HG03469 (cell line): ENCODE measurements at regions not wholly inside any gene's neighbourhood (a gene's known extent, or its start where the extent isn't known, plus 50 kb on each side); places are given as distances from the start of the nearest gene placed in this dataset.
"Not testable (repeated sequence)": the region's sequence is repeated elsewhere in the genome, so short reads cannot be mapped to it uniquely, and the experiment has no call there.

Source experiments
- ATAC-seq: cut with Tn5 transposase; IDR thresholded peaks from one replicate; pipeline ENCODE4 v1.9.1; 2021; ENCODE audit warnings: mild to moderate bottlenecking, moderate library complexity, moderate number of reproducible peaks; ENCODE audit not compliant: unreplicated experiment

- ATAC-seq = no peak
Observed at GRCh38 chr3:160094562-160094961, 105.9 kb downstream of the IL12A start.

GRCh38 chr3:160097478-160097877, 108.8 kb downstream of the IL12A start:
- ATAC-seq = no peak

DNA sequence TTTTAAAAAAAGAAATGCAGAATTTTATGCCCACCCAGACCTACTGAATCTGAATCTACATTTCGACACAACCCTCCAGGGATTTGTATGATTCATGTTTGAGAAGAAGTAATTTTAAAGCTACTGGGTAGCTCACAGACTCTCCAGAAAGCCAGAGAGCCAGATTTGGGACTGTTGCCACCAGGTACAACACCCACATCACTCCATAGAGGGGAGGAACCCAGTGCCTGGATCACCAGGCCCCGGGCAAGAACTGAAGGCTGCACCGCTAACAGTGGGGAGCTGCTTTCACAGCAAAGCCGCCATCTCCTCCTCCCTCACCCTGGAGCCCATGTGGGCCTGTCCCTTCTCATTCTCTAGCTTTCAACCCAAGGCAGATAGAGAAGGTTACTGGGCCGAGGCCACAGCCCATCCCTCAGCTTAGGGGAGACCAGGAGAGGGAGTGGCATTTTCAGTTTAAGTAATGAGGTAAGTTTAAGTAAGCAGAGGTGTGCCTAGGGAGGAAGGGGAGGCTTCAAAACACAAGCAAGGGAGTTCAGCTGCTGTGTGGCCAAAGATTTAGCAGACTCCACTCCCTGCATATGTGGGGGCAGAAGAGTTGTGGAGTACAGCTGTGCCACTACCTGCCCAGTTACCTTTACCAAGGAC, 109.8 kb downstream of the IL12A start:
- no peak for ATAC-seq

GRCh38 chr3:160098926-160099626, 110.4 kb downstream of the IL12A start:
- ATAC-seq = no peak

DNA sequence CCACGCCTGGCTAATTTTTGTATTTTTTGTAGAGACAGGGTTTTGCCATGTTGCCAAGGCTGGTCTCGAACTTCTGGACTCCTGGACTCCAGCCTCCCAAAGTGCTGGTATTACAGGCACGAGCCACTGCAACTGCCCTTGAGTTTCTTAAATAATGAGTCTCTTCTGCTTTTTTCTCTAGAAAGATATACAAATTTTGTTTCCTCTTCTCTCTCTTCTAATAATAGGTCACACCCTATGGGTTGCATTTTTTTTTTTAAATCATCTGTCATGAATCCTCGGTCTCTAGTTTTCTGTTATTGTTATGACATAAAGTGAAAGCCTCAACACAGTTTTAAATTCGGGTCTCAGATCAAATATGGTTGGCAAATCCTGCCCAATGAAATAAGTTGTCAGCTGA, 111.2 kb downstream of the IL12A start:
- ATAC-seq = peak; percentile 64

GRCh38 chr3:160100610-160101009, 112.0 kb downstream of the IL12A start:
- ATAC-seq = no peak

GRCh38 chr3:160102001-160102400, 113.4 kb downstream of the IL12A start:
- not testable (repeated sequence) for ATAC-seq

DNA sequence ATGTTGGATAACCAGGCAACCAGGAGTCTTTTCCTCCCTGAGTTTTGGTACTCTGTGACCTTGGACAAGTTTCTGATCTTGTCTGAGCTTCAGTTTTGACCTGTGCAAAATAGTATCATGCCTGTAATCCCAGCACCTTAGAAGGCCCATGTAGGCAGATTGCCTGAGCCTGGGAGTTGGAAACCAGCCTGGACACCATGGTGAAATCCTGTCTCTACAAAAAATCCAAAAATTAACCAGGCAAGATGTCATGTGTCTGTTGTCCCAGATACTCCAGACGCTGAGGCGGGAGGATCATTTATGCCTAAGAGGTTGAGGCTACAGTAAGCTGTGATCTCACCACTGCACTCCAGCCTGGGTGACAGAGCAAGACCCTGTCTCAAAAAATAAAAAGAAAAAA, 114.8 kb downstream of the IL12A start:
- ATAC-seq = no peak

DNA sequence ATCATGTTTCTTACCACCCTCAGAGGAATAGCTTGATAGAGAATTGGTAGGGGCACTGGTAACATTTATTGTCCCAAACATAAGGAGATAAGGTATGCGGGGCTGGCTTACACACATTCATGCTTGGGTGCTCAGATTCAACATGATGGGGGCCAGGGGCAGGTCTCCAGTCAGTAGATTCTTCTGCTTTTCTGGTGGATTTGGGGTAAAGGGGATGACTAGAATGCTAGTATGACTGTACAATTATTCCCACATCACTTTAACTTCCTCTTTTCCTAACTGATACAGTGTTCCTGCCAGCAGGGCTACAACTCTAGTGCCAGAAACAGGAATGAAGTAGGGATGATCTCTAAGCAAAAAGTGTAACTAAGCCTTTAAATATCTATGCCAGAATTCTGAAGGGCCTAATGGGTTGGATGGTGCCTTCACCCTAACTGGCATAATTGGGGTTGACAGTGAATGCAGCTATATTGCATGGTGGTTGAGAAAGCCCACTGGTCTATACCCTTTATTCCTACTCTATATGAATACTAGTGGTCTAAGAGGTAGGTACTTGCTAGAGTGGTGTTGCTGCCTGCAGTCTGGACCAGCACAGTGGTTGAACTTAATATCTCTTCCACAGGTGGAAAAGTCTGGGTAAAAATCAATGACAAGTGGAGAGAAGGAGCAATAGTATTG, 117.4 kb downstream of the IL12A start:
- no peak for ATAC-seq

GRCh38 chr3:160106905-160107861, 118.0 kb upstream of the C3orf80 start:
- no peak for ATAC-seq

GRCh38 chr3:160108362-160108761, 116.9 kb upstream of the C3orf80 start:
- ATAC-seq = no peak

- ATAC-seq = no peak
Observed at GRCh38 chr3:160112481-160112880, 112.7 kb upstream of the C3orf80 start.

DNA sequence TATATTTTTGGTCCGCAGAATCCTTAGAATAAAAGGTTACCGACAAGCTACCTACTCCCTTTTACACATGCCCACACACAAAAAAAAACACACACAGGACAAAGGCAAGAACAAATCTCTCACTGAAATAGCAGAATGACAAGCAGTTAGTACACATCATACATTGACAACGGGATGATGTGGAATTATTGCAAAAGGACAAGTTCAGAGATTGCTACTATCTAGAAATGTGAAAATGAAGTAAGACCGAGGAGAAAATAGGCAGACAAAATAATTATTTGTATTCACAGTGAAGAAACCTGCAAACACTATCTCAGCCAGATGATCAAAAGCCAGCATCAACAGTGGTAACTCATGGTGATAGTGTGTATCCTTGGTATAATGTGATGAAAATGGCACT, 112.2 kb upstream of the C3orf80 start:
- ATAC-seq = no peak

DNA sequence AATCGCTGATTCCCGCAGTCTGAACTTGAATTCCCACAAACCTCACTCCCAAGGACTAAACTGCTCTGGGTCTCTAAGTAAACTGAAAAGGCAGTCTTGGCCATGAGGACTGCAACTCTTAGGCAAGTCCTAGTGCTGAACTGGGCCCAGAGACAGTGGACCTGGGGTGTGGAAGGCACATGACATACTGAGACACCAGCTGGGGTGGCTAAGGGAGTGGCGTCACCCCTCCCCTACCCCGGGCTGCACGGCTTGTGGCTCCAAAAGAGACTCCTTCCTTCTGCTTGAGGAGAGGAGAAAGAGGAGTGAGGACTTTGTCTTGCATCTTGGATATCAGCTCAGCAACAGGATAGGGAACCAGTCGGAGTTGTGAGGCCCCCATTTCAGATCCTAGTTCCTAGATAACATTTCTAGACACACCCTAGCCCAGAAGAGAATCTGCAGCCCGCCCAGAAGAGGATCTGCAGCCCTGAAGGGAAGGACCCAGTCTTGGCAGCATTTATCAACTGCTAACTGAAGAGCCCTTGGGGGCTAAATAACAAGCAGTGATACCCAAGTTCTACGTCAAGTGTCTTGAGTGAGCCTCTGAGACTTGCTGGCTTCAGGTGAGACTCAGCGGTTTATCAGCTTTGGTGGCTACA, 110.7 kb upstream of the C3orf80 start:
- no peak for ATAC-seq

DNA sequence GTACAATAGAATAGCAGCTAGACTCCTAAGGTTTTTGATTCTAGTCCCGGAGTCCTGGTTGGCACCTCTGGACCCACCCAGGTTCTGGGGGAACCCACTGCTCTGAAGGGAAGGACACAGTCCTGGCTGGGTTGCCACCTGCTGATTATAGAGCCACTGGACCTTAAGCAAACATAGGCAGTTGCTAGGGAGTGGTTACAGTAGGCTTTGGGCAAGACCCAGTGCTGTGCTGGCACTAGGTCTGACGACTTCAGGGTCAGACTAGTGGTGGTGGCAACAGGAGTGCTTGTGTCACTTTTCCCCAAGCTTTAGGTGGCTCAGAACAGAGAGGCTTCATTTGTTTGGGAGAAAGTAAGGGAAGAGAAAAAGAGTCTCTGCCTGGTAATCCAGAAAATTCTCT, 109.8 kb upstream of the C3orf80 start:
- no peak for ATAC-seq

DNA sequence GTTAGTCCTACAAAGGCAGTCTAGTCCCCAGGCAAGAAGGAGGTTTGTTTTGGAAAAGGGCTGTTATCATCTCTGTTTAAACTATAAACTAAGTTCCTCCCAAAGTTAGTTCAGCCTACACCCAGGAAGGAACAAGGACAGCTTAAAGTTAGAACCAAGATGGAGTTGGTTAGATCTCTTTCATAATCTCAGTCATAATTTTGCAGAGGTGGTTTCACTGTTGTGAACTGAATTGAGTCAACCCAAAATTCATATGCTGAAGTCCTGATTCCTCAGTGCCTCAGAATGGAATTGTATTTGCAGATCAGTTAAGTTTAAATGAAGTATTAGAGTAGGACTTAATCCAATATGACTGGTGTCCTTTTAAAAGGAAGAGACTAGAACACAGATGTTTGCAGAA, 101.0 kb upstream of the C3orf80 start:
- no peak for ATAC-seq

- ATAC-seq = no peak
Observed at GRCh38 chr3:160125258-160125657, 100.0 kb upstream of the C3orf80 start.

GRCh38 chr3:160126051-160126450, 99.2 kb upstream of the C3orf80 start:
- ATAC-seq = no peak

DNA sequence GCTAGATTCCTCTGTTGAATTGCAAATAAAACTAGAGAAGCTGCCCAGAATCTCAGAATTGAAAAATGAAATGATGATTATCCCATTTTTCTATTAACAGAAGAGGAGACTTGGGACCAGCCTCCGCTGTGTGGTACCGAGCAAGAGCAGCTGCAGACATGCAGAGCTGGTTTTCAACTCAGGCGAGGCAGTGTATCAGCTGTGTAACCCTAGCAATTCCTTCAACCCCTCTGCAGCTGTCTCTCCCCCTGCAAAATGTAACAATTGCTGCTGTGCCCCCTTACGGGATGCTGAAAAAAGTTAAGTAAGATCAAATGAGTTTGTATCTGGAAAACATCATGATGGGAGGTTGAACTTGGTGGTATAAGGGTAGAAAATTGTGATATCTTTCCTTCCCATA, 98.5 kb upstream of the C3orf80 start:
- ATAC-seq = no peak

GRCh38 chr3:160127308-160127707, 97.9 kb upstream of the C3orf80 start:
- no peak for ATAC-seq

DNA sequence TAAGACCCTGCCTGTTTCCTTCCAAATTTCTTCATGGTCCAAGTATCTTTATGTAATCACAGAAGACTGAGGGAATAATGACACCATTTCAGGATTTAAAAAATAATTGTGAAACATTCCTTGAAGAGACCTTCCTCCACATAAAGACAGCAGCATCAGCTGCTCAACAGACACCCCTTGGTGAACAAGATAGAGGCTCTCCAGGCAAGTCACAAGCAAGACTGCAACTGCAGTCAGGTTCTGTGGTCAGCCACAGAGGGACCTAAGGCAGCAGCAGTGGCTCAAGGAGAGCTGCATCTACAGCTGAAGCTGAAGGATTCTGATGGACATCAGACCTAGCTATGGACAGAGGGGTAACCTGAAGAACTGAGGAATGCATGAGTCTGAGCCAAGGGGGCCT, 97.2 kb upstream of the C3orf80 start:
- ATAC-seq = no peak
